H9 (cell line): ENCODE measurements at regions not wholly inside any gene's neighbourhood (a gene's known extent, or its start where the extent isn't known, plus 50 kb on each side); places are given as distances from the start of the nearest gene placed in this dataset.

Experiments used
- DNase-seq: peaks from one replicate; pipeline ENCODE4 v3.0.0-alpha.2; 2017
- H2AFZ ChIP-seq: one replicate; pipeline ENCODE4 v1.6.1; 2013; ENCODE audit warnings: mild to moderate bottlenecking, low read length, control low read depth, moderate library complexity
- H2AK5ac ChIP-seq: 2 replicates; pipeline ENCODE4 v1.6.1; 2013; ENCODE audit warnings: low read length, control low read depth, mixed read lengths; ENCODE audit not compliant: insufficient read length
- H2BK120ac ChIP-seq: one replicate; pipeline ENCODE4 v1.6.1; 2013; ENCODE audit warnings: low read depth, mild to moderate bottlenecking, low read length, control low read depth, inconsistent platforms; ENCODE audit not compliant: poor library complexity, severe bottlenecking
- H2BK12ac ChIP-seq: 2 replicates; pipeline ENCODE4 v1.6.1; 2013; ENCODE audit warnings: low read length, control low read depth, mixed read lengths, low read depth; ENCODE audit not compliant: insufficient read length
- H2BK15ac ChIP-seq: 2 replicates; pipeline ENCODE4 v1.6.1; 2013; ENCODE audit warnings: low read depth, low read length, control low read depth
- H2BK20ac ChIP-seq: one replicate; pipeline ENCODE4 v1.6.1; 2013; ENCODE audit warnings: low read depth, mild to moderate bottlenecking, low read length, control low read depth, inconsistent platforms; ENCODE audit not compliant: poor library complexity, severe bottlenecking
- H2BK5ac ChIP-seq: 2 replicates; pipeline ENCODE4 v1.6.1; 2013; ENCODE audit warnings: low read length, control low read depth, mixed read lengths; ENCODE audit not compliant: insufficient read length
- H3K14ac ChIP-seq: 2 replicates; pipeline ENCODE4 v1.6.1; 2013; ENCODE audit warnings: low read length, control low read depth; ENCODE audit not compliant: insufficient read depth
- H3K18ac ChIP-seq: 2 replicates; pipeline ENCODE4 v1.6.1; 2013; ENCODE audit warnings: low read depth, mild to moderate bottlenecking, mixed read lengths, low read length, control low read depth; ENCODE audit not compliant: insufficient read length
- H3K23ac ChIP-seq: 2 replicates; pipeline ENCODE4 v1.6.1; 2013; ENCODE audit warnings: low read length, control low read depth, mixed read lengths, low read depth; ENCODE audit not compliant: insufficient read length
- H3K23me2 ChIP-seq: 2 replicates; pipeline ENCODE4 v1.6.1; 2013; ENCODE audit warnings: low read depth, mild to moderate bottlenecking, mixed read lengths, low read length, control low read depth; ENCODE audit not compliant: insufficient read length, poor library complexity, severe bottlenecking
- H3K27ac ChIP-seq: 2 replicates; pipeline ENCODE4 v1.5.1; 2013; ENCODE audit warnings: low read length, control low read depth, mixed read lengths, low read depth; ENCODE audit not compliant: insufficient read length
- H3K27me3 ChIP-seq: 2 replicates; pipeline ENCODE4 v1.6.1; 2013; ENCODE audit warnings: low read length, control low read depth, inconsistent platforms; ENCODE audit not compliant: insufficient read depth
- H3K4ac ChIP-seq: 2 replicates; pipeline ENCODE4 v1.6.1; 2013; ENCODE audit warnings: low read depth, mild to moderate bottlenecking, control low read depth, inconsistent platforms, low read length, moderate library complexity
- H3K4me1 ChIP-seq: 2 replicates; pipeline ENCODE4 v1.6.1; 2013; ENCODE audit warnings: low read length, control low read depth, inconsistent platforms; ENCODE audit not compliant: insufficient read depth
- H3K4me2 ChIP-seq: 2 replicates; pipeline ENCODE4 v1.6.1; 2013; ENCODE audit warnings: low read length, control low read depth, mixed read lengths; ENCODE audit not compliant: insufficient read length, insufficient read depth
- H3K56ac ChIP-seq: 2 replicates; pipeline ENCODE4 v1.6.1; 2013; ENCODE audit warnings: low read depth, mild to moderate bottlenecking, mixed read lengths, low read length, control low read depth; ENCODE audit not compliant: insufficient read length
- H3K79me1 ChIP-seq: 2 replicates; pipeline ENCODE4 v1.6.1; 2013; ENCODE audit warnings: low read depth, mild to moderate bottlenecking, moderate library complexity, low read length, control low read depth, inconsistent platforms; ENCODE audit not compliant: insufficient read depth, poor library complexity, severe bottlenecking
- H3K79me2 ChIP-seq: 2 replicates; pipeline ENCODE4 v1.6.1; 2013; ENCODE audit warnings: low read length, control low read depth, inconsistent platforms; ENCODE audit not compliant: insufficient read depth
- H3K9ac ChIP-seq: 2 replicates; pipeline ENCODE4 v1.6.1; 2013; ENCODE audit warnings: low read length, control low read depth, mixed read lengths; ENCODE audit not compliant: insufficient read length; ENCODE audit errors: extremely low read depth
- H3K9me3 ChIP-seq: one replicate; pipeline ENCODE4 v1.6.1; 2013; ENCODE audit warnings: low read depth, low read length, inconsistent platforms; ENCODE audit not compliant: control insufficient read depth
- H3T11ph ChIP-seq: one replicate; pipeline ENCODE4 v1.6.1; 2013; ENCODE audit warnings: mild to moderate bottlenecking, low read length, control low read depth, inconsistent platforms
- H4K20me1 ChIP-seq: one replicate; pipeline ENCODE4 v1.6.1; 2013; ENCODE audit not compliant: control insufficient read depth, insufficient read length, insufficient read depth
- H4K5ac ChIP-seq: 2 replicates; pipeline ENCODE4 v1.6.1; 2013; ENCODE audit warnings: low read depth, mild to moderate bottlenecking, mixed read lengths, low read length, control low read depth; ENCODE audit not compliant: insufficient read length
- H4K8ac ChIP-seq: replicated peaks from 2 replicates; pipeline ENCODE4 v1.6.1; 2013; ENCODE audit warnings: low read length, control low read depth, mixed read lengths, low read depth; ENCODE audit not compliant: insufficient read length
- H4K91ac ChIP-seq: 2 replicates; pipeline ENCODE4 v1.6.1; 2013; ENCODE audit warnings: low read depth, mild to moderate bottlenecking, moderate library complexity, mixed read lengths, low read length, control low read depth; ENCODE audit not compliant: insufficient read length
- H3K27ac Mint-ChIP-seq, 3 experiments: 2 replicates in 2 of 3; 3 replicates in 1 of 3; pipeline ENCODE4 v1.8.0; 2020 to 2021; ENCODE audit warnings: mixed read lengths in 3 of 3, mild to moderate bottlenecking in 1 of 3, moderate library complexity in 1 of 3
- H3K27me3 Mint-ChIP-seq: 2 replicates; pipeline ENCODE4 v1.8.0; 2021; ENCODE audit warnings: low read depth, mild to moderate bottlenecking, moderate library complexity, mixed read lengths
- H3K36me3 Mint-ChIP-seq, 3 experiments: 2 replicates in 2 of 3; 3 replicates in 1 of 3; pipeline ENCODE4 v1.8.0; 2020 to 2021; ENCODE audit warnings: low read depth in 3 of 3, mixed read lengths in 3 of 3; ENCODE audit not compliant: insufficient read depth in 1 of 3
- H3K4me1 Mint-ChIP-seq, 2 experiments: 2 replicates each; pipeline ENCODE4 v1.8.0; 2020; ENCODE audit warnings: mixed read lengths in 2 of 2
- H3K4me3 Mint-ChIP-seq, 2 experiments: 2 replicates in 1 of 2; 3 replicates in 1 of 2; pipeline ENCODE4 v1.8.0; 2020 to 2021; ENCODE audit warnings: mild to moderate bottlenecking in 2 of 2, mixed read lengths in 2 of 2, moderate library complexity in 1 of 2
- H3K9me3 Mint-ChIP-seq, 2 experiments: 2 replicates in 1 of 2; 3 replicates in 1 of 2; pipeline ENCODE4 v1.8.0; 2020; ENCODE audit warnings: mild to moderate bottlenecking in 2 of 2, mixed read lengths in 2 of 2, moderate library complexity in 1 of 2
- TF ChIP-seq, protein P1 (sequence below): fragments of 200-600 bp; sonication (generic); conservative IDR thresholded peaks from 3 replicates; pipeline ENCODE4 v1.8.0; 2021; ENCODE audit warnings: antibody characterized with exemption, mild to moderate bottlenecking

DNA sequence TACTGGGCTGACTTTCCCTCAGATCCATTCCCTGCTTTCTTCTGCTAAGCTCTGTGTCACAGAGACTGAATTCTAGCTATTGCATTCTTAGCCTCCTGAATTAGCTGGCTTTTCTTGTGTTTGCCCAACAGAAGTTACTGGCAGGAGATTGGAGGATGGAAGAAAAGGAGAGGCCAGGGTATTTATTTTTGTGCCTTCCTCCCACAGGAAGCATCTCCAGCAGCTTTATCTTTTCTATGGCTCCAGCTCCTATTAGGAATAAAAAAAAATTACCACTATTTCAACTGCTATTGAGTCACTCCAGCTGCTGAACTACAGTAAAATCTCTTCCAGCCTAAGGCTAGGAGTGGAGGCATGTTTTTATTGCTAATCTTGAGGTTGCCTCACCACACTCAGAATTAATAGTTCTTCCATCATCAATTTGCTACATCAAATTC lies 492.4 kb downstream of the RFPL4B start:
- Mint-ChIP-seq H3K9me3 (no peaks in the 10 kb centered on the region; a peak in 1 of 5 replicates), H3K4me3 (no peak overlapping the region), H3K36me3 (peaks cover 0 to 4% (median 0%) of the 10 kb centered on the region in 3 experiments; a peak in 1 of 7 replicates), H3K27me3 (no peaks in the 10 kb centered on the region), H3K27ac (no peak overlapping the region), H3K4me1 (no peaks in the 10 kb centered on the region)
- H2AK5ac ChIP-seq, result no peak overlapping the region
- DNase-seq, result no peak
- no peak overlapping the region for H3K18ac ChIP-seq
- no peak overlapping the region for H2BK120ac ChIP-seq
- no peak overlapping the region for H4K91ac ChIP-seq
- no peak overlapping the region for H2BK12ac ChIP-seq
- no peak overlapping the region for H3K4ac ChIP-seq
- no peak overlapping the region for H4K8ac ChIP-seq
- H3K9me3 ChIP-seq, result no peaks in the 10 kb centered on the region
- no peaks in the 10 kb centered on the region for H3K79me1 ChIP-seq
- H3K4me1 ChIP-seq, result no peaks in the 10 kb centered on the region
- no peak overlapping the region for H4K5ac ChIP-seq
- H2BK15ac ChIP-seq, result no peak overlapping the region
- no peak overlapping the region for H3K14ac ChIP-seq
- no peak overlapping the region for H3K27ac ChIP-seq
- TF ChIP-seq, protein P1, sequence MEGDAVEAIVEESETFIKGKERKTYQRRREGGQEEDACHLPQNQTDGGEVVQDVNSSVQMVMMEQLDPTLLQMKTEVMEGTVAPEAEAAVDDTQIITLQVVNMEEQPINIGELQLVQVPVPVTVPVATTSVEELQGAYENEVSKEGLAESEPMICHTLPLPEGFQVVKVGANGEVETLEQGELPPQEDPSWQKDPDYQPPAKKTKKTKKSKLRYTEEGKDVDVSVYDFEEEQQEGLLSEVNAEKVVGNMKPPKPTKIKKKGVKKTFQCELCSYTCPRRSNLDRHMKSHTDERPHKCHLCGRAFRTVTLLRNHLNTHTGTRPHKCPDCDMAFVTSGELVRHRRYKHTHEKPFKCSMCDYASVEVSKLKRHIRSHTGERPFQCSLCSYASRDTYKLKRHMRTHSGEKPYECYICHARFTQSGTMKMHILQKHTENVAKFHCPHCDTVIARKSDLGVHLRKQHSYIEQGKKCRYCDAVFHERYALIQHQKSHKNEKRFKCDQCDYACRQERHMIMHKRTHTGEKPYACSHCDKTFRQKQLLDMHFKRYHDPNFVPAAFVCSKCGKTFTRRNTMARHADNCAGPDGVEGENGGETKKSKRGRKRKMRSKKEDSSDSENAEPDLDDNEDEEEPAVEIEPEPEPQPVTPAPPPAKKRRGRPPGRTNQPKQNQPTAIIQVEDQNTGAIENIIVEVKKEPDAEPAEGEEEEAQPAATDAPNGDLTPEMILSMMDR, result no peak
- no peak overlapping the region for H3K9ac ChIP-seq
- no peak overlapping the region for H3K4me2 ChIP-seq
- no peaks in the 10 kb centered on the region for H3K23me2 ChIP-seq
- H2BK20ac ChIP-seq, result no peak overlapping the region
- no peak overlapping the region for H3K23ac ChIP-seq
- H3K56ac ChIP-seq, result no peak overlapping the region
- no peaks in the 10 kb centered on the region for H3K27me3 ChIP-seq
- H2AFZ ChIP-seq, result no peak overlapping the region
- H3K79me2 ChIP-seq, result no peaks in the 10 kb centered on the region
- H4K20me1 ChIP-seq, result no peaks in the 10 kb centered on the region
- no peak overlapping the region for H3T11ph ChIP-seq
- no peak overlapping the region for H2BK5ac ChIP-seq
